CD4-positive, alpha-beta T cell (primary cell): ENCODE measurements at regions not wholly inside any gene's neighbourhood (a gene's known extent, or its start where the extent isn't known, plus 50 kb on each side); places are given as distances from the start of the nearest gene placed in this dataset.

ENCODE experiments used
- ATAC-seq: fragments of 200-7000 bp; cut with Tn5 transposase; one replicate; pipeline ENCODE4 v1.10.0; 2022; ENCODE audit warnings: mild to moderate bottlenecking; ENCODE audit not compliant: poor library complexity
- CTCF ChIA-PET: fragments of 350-600 bp; sonication (Branson Sonifier 250); formaldehyde crosslinking; loops from one replicate; lab custom pipeline; 2021; ENCODE audit warnings: antibody characterized with exemption, inconsistent platforms; lab: Charles Lee
- POLR2A ChIA-PET: fragments of 350-600 bp; sonication (Branson Sonifier 250); formaldehyde crosslinking; loops from one replicate; lab custom pipeline; 2021; ENCODE audit warnings: antibody characterized with exemption, inconsistent platforms; lab: Charles Lee
- DNase-seq, 14 experiments: peaks; one replicate each; pipeline ENCODE4 v3.0.0-alpha.2; 2013 to 2020; ENCODE audit warnings: mixed read lengths in 2 of 14
- H3K27ac ChIP-seq, 2 donors: one replicate each; pipeline versions ENCODE4 v1.5.1 to v1.7.0; 2013; ENCODE audit warnings: low read length in 2 of 2, low read depth in 1 of 2, mild to moderate bottlenecking in 1 of 2
- H3K27me3 ChIP-seq, 2 experiments: 1 replicate in 1 of 2; 2 replicates in 1 of 2; pipeline versions ENCODE4 v1.6.1 to v1.7.0; 2013; ENCODE audit warnings: low read length in 2 of 2, control low read depth in 1 of 2, mild to moderate bottlenecking in 1 of 2, moderate library complexity in 1 of 2; ENCODE audit not compliant: insufficient read depth in 2 of 2, control insufficient read depth in 1 of 2
- H3K36me3 ChIP-seq: one replicate; pipeline ENCODE4 v1.6.1; 2013; ENCODE audit warnings: low read length, control low read depth; ENCODE audit not compliant: insufficient read depth
- H3K4me1 ChIP-seq: one replicate; pipeline ENCODE4 v1.6.1; 2013; ENCODE audit warnings: low read length, control low read depth; ENCODE audit not compliant: insufficient read depth
- H3K4me3 ChIP-seq: one replicate; pipeline ENCODE4 v1.5.1; 2013; ENCODE audit warnings: mild to moderate bottlenecking, low read length, moderate library complexity
- H3K9me3 ChIP-seq, 2 experiments: 1 replicate in 1 of 2; 2 replicates in 1 of 2; pipeline versions ENCODE4 v1.6.1 to v1.7.0; 2013; ENCODE audit warnings: low read length in 2 of 2, mild to moderate bottlenecking in 2 of 2, control low read depth in 1 of 2, moderate library complexity in 1 of 2; ENCODE audit not compliant: control insufficient read depth in 1 of 2, insufficient read depth in 1 of 2
- H3K27ac Mint-ChIP-seq: one replicate; pipeline ENCODE4 v1.8.0; 2020; ENCODE audit warnings: mixed read lengths
- H3K27me3 Mint-ChIP-seq: one replicate; pipeline ENCODE4 v1.8.0; 2021; ENCODE audit warnings: mixed read lengths
- H3K36me3 Mint-ChIP-seq: one replicate; pipeline ENCODE4 v1.8.0; 2021; ENCODE audit warnings: low read depth, mixed read lengths
- H3K4me1 Mint-ChIP-seq: one replicate; pipeline ENCODE4 v1.8.0; 2021; ENCODE audit warnings: low read depth, mixed read lengths
- H3K4me3 Mint-ChIP-seq: one replicate; pipeline ENCODE4 v1.8.0; 2020; ENCODE audit warnings: mild to moderate bottlenecking, mixed read lengths
- H3K9me3 Mint-ChIP-seq: one replicate; pipeline ENCODE4 v1.8.0; 2020; ENCODE audit warnings: mixed read lengths
- CTCF ChIP-seq: fragments of 200-600 bp; IDR thresholded peaks from one replicate; pipeline ENCODE4 v1.8.0; 2022; ENCODE audit warnings: antibody characterized with exemption, mild to moderate bottlenecking
- intact Hi-C, 2 experiments: fragments of 100-400 bp; cut with DNase I in 1 of 2; cut with micrococcal nuclease in 1 of 2; formaldehyde crosslinking; loops; one replicate each; pipeline versions ENCODE4 v1.15.1 to v1.9.0; 2023 to 2025; cut with DNase I, micrococcal nuclease

- Mint-ChIP-seq H3K27ac (no peak overlapping the region), H3K36me3 (no peaks in the 10 kb centered on the region), H3K9me3 (no peaks in the 10 kb centered on the region), H3K27me3 (no peaks in the 10 kb centered on the region), H3K4me3 (no peak overlapping the region), H3K4me1 (no peaks in the 10 kb centered on the region)
- H3K36me3 ChIP-seq = no peaks in the 10 kb centered on the region
- H3K27me3 ChIP-seq = no peaks in the 10 kb centered on the region
- ChIA-PET CTCF (no interaction called here), POLR2A (no interaction called here)
- DNase-seq (no peak), ATAC-seq (no peak)
- H3K9me3 ChIP-seq = peaks cover 0 to 6% of the 10 kb centered on the region in 2 experiments
- intact Hi-C loops = no loop called here
- no peak overlapping the region for H3K27ac ChIP-seq
- H3K4me3 ChIP-seq = no peak overlapping the region
- H3K4me1 ChIP-seq = no peaks in the 10 kb centered on the region
- TF ChIP-seq CTCF = no peak
These were observed 435.2 kb upstream of the ZNF507 start for GRCh38 chr19:31910224-31910623.

- intact Hi-C loops = no loop called here
- Histone ChIP-seq H3K27me3 (no peaks in the 10 kb centered on the region), H3K4me1 (no peaks in the 10 kb centered on the region), H3K27ac (no peak overlapping the region), H3K9me3 (peaks cover 0 to 6% of the 10 kb centered on the region in 2 experiments), H3K4me3 (no peak overlapping the region), H3K36me3 (no peaks in the 10 kb centered on the region)
- CTCF ChIA-PET = no interaction called here
- H3K4me1 Mint-ChIP-seq = no peaks in the 10 kb centered on the region
- no peaks in the 10 kb centered on the region for H3K27me3 Mint-ChIP-seq
- no peak overlapping the region for H3K27ac Mint-ChIP-seq
- H3K9me3 Mint-ChIP-seq = no peaks in the 10 kb centered on the region
- TF ChIP-seq CTCF = no peak
- H3K36me3 Mint-ChIP-seq = no peaks in the 10 kb centered on the region
- no peak overlapping the region for H3K4me3 Mint-ChIP-seq
- ATAC-seq = no peak
- DNase-seq = no peak
- POLR2A ChIA-PET = no interaction called here
These were observed 433.8 kb upstream of the ZNF507 start for GRCh38 chr19:31911577-31911976.

- no peaks in the 10 kb centered on the region for H3K4me1 ChIP-seq
- H3K4me3 Mint-ChIP-seq = no peak overlapping the region
- H3K27me3 ChIP-seq = no peaks in the 10 kb centered on the region
- H3K4me1 Mint-ChIP-seq = no peaks in the 10 kb centered on the region
- ChIA-PET CTCF (no interaction called here), POLR2A (no interaction called here)
- intact Hi-C loops = no loop called here
- no peak overlapping the region for H3K4me3 ChIP-seq
- H3K27me3 Mint-ChIP-seq = no peaks in the 10 kb centered on the region
- H3K36me3 ChIP-seq = no peaks in the 10 kb centered on the region
- no peaks in the 10 kb centered on the region for H3K36me3 Mint-ChIP-seq
- peaks cover 0 to 6% of the 10 kb centered on the region in 2 experiments for H3K9me3 ChIP-seq
- DNase-seq (no peak), ATAC-seq (no peak)
- H3K27ac Mint-ChIP-seq = no peak overlapping the region
- H3K9me3 Mint-ChIP-seq = no peaks in the 10 kb centered on the region
- TF ChIP-seq CTCF = no peak
- no peak overlapping the region for H3K27ac ChIP-seq
These were observed 432.2 kb upstream of the ZNF507 start for GRCh38 chr19:31913103-31913661.
